Neural progenitor cell (in vitro differentiated cells): ENCODE measurements at regions not wholly inside any gene's neighbourhood (a gene's known extent, or its start where the extent isn't known, plus 50 kb on each side); places are given as distances from the start of the nearest gene placed in this dataset.

Experiments
- DNase-seq: peaks from one replicate; pipeline ENCODE4 v3.0.0-alpha.2; 2016; ENCODE audit warnings: low spot score
- H2AFZ ChIP-seq: fragments of 200-600 bp; sonication (generic); replicated peaks from 2 replicates; pipeline ENCODE4 v1.6.1; 2016; ENCODE audit warnings: antibody characterized with exemption
- H3F3A ChIP-seq: fragments of 200-600 bp; sonication (generic); 2 replicates; pipeline ENCODE4 v1.6.1; 2016; ENCODE audit warnings: antibody characterized with exemption, low read depth
- H3K27ac ChIP-seq: fragments of 200-600 bp; sonication (generic); 2 replicates; pipeline ENCODE4 v1.5.1; 2016; ENCODE audit warnings: mild to moderate bottlenecking
- H3K27me3 ChIP-seq: fragments of 200-600 bp; sonication (generic); 2 replicates; pipeline ENCODE4 v1.6.1; 2016; ENCODE audit warnings: mild to moderate bottlenecking, moderate library complexity
- H3K36me3 ChIP-seq: fragments of 200-600 bp; sonication (generic); 2 replicates; pipeline ENCODE4 v1.5.1; 2016
- H3K4me1 ChIP-seq: fragments of 200-600 bp; sonication (generic); 2 replicates; pipeline ENCODE4 v1.6.1; 2016; ENCODE audit warnings: mixed run types
- H3K4me2 ChIP-seq: fragments of 200-600 bp; sonication (generic); 2 replicates; pipeline ENCODE4 v1.6.1; 2016
- H3K4me3 ChIP-seq: fragments of 200-600 bp; sonication (generic); 2 replicates; pipeline ENCODE4 v1.5.1; 2016
- H3K79me2 ChIP-seq: fragments of 200-600 bp; sonication (generic); 2 replicates; pipeline ENCODE4 v1.6.1; 2016; ENCODE audit warnings: low read depth
- H3K9ac ChIP-seq: fragments of 200-600 bp; sonication (generic); 2 replicates; pipeline ENCODE4 v1.6.1; 2016
- H3K9me3 ChIP-seq: fragments of 200-600 bp; sonication (generic); 2 replicates; pipeline ENCODE4 v1.5.1; 2016; ENCODE audit warnings: low read depth
- H4K20me1 ChIP-seq: fragments of 200-600 bp; sonication (generic); 2 replicates; pipeline ENCODE4 v1.6.1; 2016; ENCODE audit warnings: low read depth
- H3K27ac Mint-ChIP-seq: 3 replicates; pipeline ENCODE4 v1.8.0; 2021; ENCODE audit warnings: mixed read lengths
- H3K27me3 Mint-ChIP-seq: 2 replicates; pipeline ENCODE4 v1.8.0; 2022; ENCODE audit warnings: low read depth, mild to moderate bottlenecking, inconsistent platforms, moderate library complexity, mixed read lengths; ENCODE audit not compliant: insufficient read depth
- H3K36me3 Mint-ChIP-seq: 3 replicates; pipeline ENCODE4 v1.8.0; 2021; ENCODE audit warnings: mixed read lengths
- H3K4me1 Mint-ChIP-seq: 3 replicates; pipeline ENCODE4 v1.8.0; 2021; ENCODE audit warnings: mixed read lengths
- H3K4me3 Mint-ChIP-seq: 3 replicates; pipeline ENCODE4 v1.8.0; 2021; ENCODE audit warnings: mild to moderate bottlenecking, moderate library complexity, mixed read lengths
- H3K9me3 Mint-ChIP-seq: 3 replicates; pipeline ENCODE4 v1.8.0; 2020; ENCODE audit warnings: mixed read lengths
- CTCF ChIP-seq: fragments of 200-600 bp; sonication (generic); IDR thresholded peaks from 2 replicates; pipeline ENCODE4 v1.5.1; 2017; ENCODE audit warnings: antibody characterized with exemption, mild to moderate bottlenecking
- EZH2 ChIP-seq: fragments of 200-600 bp; sonication (generic); IDR thresholded peaks from 2 replicates; pipeline ENCODE4 v1.6.1; 2017; ENCODE audit warnings: antibody characterized with exemption, mild to moderate bottlenecking, moderate library complexity
- EZH2phosphoT487 ChIP-seq: fragments of 200-600 bp; sonication (generic); IDR thresholded peaks from 2 replicates; pipeline ENCODE4 v1.6.1; 2017; ENCODE audit warnings: antibody characterized with exemption

- H3K9ac ChIP-seq, result no peak overlapping the region
- H3K36me3 ChIP-seq, result no peaks in the 10 kb centered on the region
- H3K27me3 ChIP-seq, result no peaks in the 10 kb centered on the region
- no peaks in the 10 kb centered on the region for H3K4me1 Mint-ChIP-seq
- no peak overlapping the region for H3K4me3 Mint-ChIP-seq
- H3K36me3 Mint-ChIP-seq, result no peaks in the 10 kb centered on the region
- no peak for DNase-seq
- H2AFZ ChIP-seq, result no peak overlapping the region
- H3K9me3 Mint-ChIP-seq, result no peaks in the 10 kb centered on the region
- no peak overlapping the region for H3K27ac ChIP-seq
- no peak for TF ChIP-seq CTCF
- no peak for TF ChIP-seq EZH2
- no peak for TF ChIP-seq EZH2phosphoT487
- no peaks in the 10 kb centered on the region for H3K27me3 Mint-ChIP-seq
- H3K4me2 ChIP-seq, result no peak overlapping the region
- H3K79me2 ChIP-seq, result no peaks in the 10 kb centered on the region
- no peaks in the 10 kb centered on the region for H3K4me1 ChIP-seq
- no peaks in the 10 kb centered on the region for H4K20me1 ChIP-seq
- no peaks in the 10 kb centered on the region for H3F3A ChIP-seq
- H3K9me3 ChIP-seq, result no peaks in the 10 kb centered on the region
- no peak overlapping the region for H3K4me3 ChIP-seq
- H3K27ac Mint-ChIP-seq, result no peak overlapping the region
Measured at GRCh38 chr16:52364500-52364899, 182.4 kb downstream of the TOX3 start.

- no peaks in the 10 kb centered on the region for H4K20me1 ChIP-seq
Measured at GRCh38 chr16:52363082-52363481, 183.9 kb downstream of the TOX3 start.

GRCh38 chr16:52357711-52358110 lies 189.2 kb downstream of the TOX3 start:
- Mint-ChIP-seq H3K4me1 (no peaks in the 10 kb centered on the region), H3K4me3 (no peak overlapping the region)

More at GRCh38 chr16:52363082-52363481, 183.9 kb downstream of the TOX3 start:
- Mint-ChIP-seq H3K4me3 (no peak overlapping the region), H3K4me1 (no peaks in the 10 kb centered on the region), H3K9me3 (no peaks in the 10 kb centered on the region), H3K36me3 (no peaks in the 10 kb centered on the region), H3K27me3 (no peaks in the 10 kb centered on the region), H3K27ac (no peak overlapping the region)
- H3K4me1 ChIP-seq, result no peaks in the 10 kb centered on the region
- H2AFZ ChIP-seq, result no peak overlapping the region
- H3K9me3 ChIP-seq, result no peaks in the 10 kb centered on the region
- TF ChIP-seq EZH2, result no peak
- no peak for TF ChIP-seq CTCF
- no peak overlapping the region for H3K27ac ChIP-seq
- H3K36me3 ChIP-seq, result no peaks in the 10 kb centered on the region
- no peak overlapping the region for H3K4me2 ChIP-seq
- no peaks in the 10 kb centered on the region for H3F3A ChIP-seq
- no peaks in the 10 kb centered on the region for H3K27me3 ChIP-seq
- DNase-seq, result no peak
- no peak overlapping the region for H3K4me3 ChIP-seq
- no peak overlapping the region for H3K9ac ChIP-seq
- H3K79me2 ChIP-seq, result no peaks in the 10 kb centered on the region

More at GRCh38 chr16:52357711-52358110, 189.2 kb downstream of the TOX3 start:
- H3F3A ChIP-seq, result no peaks in the 10 kb centered on the region
- H3K36me3 Mint-ChIP-seq, result no peaks in the 10 kb centered on the region
- no peak overlapping the region for H3K27ac Mint-ChIP-seq
- no peaks in the 10 kb centered on the region for H3K9me3 ChIP-seq
- H3K36me3 ChIP-seq, result no peaks in the 10 kb centered on the region
- H3K79me2 ChIP-seq, result no peaks in the 10 kb centered on the region
- no peaks in the 10 kb centered on the region for H3K27me3 Mint-ChIP-seq
- H3K27me3 ChIP-seq, result no peaks in the 10 kb centered on the region
- peaks cover 2% of the 10 kb centered on the region for H3K9me3 Mint-ChIP-seq
- no peak for TF ChIP-seq EZH2
- no peak for TF ChIP-seq CTCF
- H3K4me3 ChIP-seq, result no peak overlapping the region
- H4K20me1 ChIP-seq, result no peaks in the 10 kb centered on the region
- H3K4me2 ChIP-seq, result no peak overlapping the region
- H3K9ac ChIP-seq, result no peak overlapping the region
- no peak for DNase-seq
- H3K4me1 ChIP-seq, result no peaks in the 10 kb centered on the region
- no peak overlapping the region for H3K27ac ChIP-seq
- H2AFZ ChIP-seq, result no peak overlapping the region
